GM21723 (cell line): ENCODE measurements at regions not wholly inside any gene's neighbourhood (a gene's known extent, or its start where the extent isn't known, plus 50 kb on each side); places are given as distances from the start of the nearest gene placed in this dataset.
"Not testable (repeated sequence)": the region's sequence is repeated elsewhere in the genome, so short reads cannot be mapped to it uniquely, and the experiment has no call there.

ENCODE experiments used
- ATAC-seq: cut with Tn5 transposase; IDR thresholded peaks from one replicate; pipeline ENCODE4 v1.9.1; 2021; ENCODE audit warnings: mild to moderate bottlenecking, moderate library complexity; ENCODE audit not compliant: unreplicated experiment

GRCh38 chr10:38356527-38356926 is 262.4 kb downstream of the ZNF37A start:
- peak; percentile 51 for ATAC-seq

GRCh38 chr10:38362514-38362913 is 268.4 kb downstream of the ZNF37A start:
- ATAC-seq = not testable (repeated sequence)

GRCh38 chr10:38364073-38364472 is 269.9 kb downstream of the ZNF37A start:
- not testable (repeated sequence) for ATAC-seq

- not testable (repeated sequence) for ATAC-seq
These were observed 271.8 kb downstream of the ZNF37A start for GRCh38 chr10:38365917-38366316.

- ATAC-seq = not testable (repeated sequence)
These were observed 289.7 kb downstream of the ZNF37A start for GRCh38 chr10:38383800-38384199.

- not testable (repeated sequence) for ATAC-seq
These were observed 292.7 kb downstream of the ZNF37A start for GRCh38 chr10:38386869-38387268.

- ATAC-seq = not testable (repeated sequence)
These were observed 296.6 kb downstream of the ZNF37A start for GRCh38 chr10:38390725-38391124.

- ATAC-seq = not testable (repeated sequence)
These were observed 301.3 kb downstream of the ZNF37A start for GRCh38 chr10:38395465-38395864.

- ATAC-seq = not testable (repeated sequence)
These were observed 302.2 kb downstream of the ZNF37A start for GRCh38 chr10:38396178-38396954.

GRCh38 chr10:38401565-38401964 is 307.4 kb downstream of the ZNF37A start:
- ATAC-seq = not testable (repeated sequence)

- peak; percentile 99 for ATAC-seq
These were observed 308.6 kb downstream of the ZNF37A start for GRCh38 chr10:38402442-38403346.

GRCh38 chr10:38403347-38404117 is 309.4 kb downstream of the ZNF37A start:
- ATAC-seq = not testable (repeated sequence)

- not testable (repeated sequence) for ATAC-seq
These were observed 329.5 kb downstream of the ZNF37A start for GRCh38 chr10:38423634-38424033.

GRCh38 chr10:38430242-38430641 is 336.1 kb downstream of the ZNF37A start:
- ATAC-seq = not testable (repeated sequence)

GRCh38 chr10:38437359-38437758 is 343.2 kb downstream of the ZNF37A start:
- not testable (repeated sequence) for ATAC-seq

GRCh38 chr10:38448614-38449355 is 354.6 kb downstream of the ZNF37A start:
- not testable (repeated sequence) for ATAC-seq

- not testable (repeated sequence) for ATAC-seq
These were observed 355.5 kb downstream of the ZNF37A start for GRCh38 chr10:38449618-38450017.

- ATAC-seq = not testable (repeated sequence)
These were observed 356.4 kb downstream of the ZNF37A start for GRCh38 chr10:38450372-38451057.

- ATAC-seq = not testable (repeated sequence)
These were observed 357.3 kb downstream of the ZNF37A start for GRCh38 chr10:38451306-38451967.
